CD4-positive, alpha-beta T cell (primary cell): ENCODE measurements at regions not wholly inside any gene's neighbourhood (a gene's known extent, or its start where the extent isn't known, plus 50 kb on each side); places are given as distances from the start of the nearest gene placed in this dataset.

Experiments used
- ATAC-seq: fragments of 200-7000 bp; cut with Tn5 transposase; one replicate; pipeline ENCODE4 v1.10.0; 2022; ENCODE audit warnings: mild to moderate bottlenecking; ENCODE audit not compliant: poor library complexity
- CTCF ChIA-PET: fragments of 350-600 bp; sonication (Branson Sonifier 250); formaldehyde crosslinking; loops from one replicate; lab custom pipeline; 2021; ENCODE audit warnings: antibody characterized with exemption, inconsistent platforms; lab: Charles Lee
- POLR2A ChIA-PET: fragments of 350-600 bp; sonication (Branson Sonifier 250); formaldehyde crosslinking; loops from one replicate; lab custom pipeline; 2021; ENCODE audit warnings: antibody characterized with exemption, inconsistent platforms; lab: Charles Lee
- DNase-seq, 14 experiments: peaks; one replicate each; pipeline ENCODE4 v3.0.0-alpha.2; 2013 to 2020; ENCODE audit warnings: mixed read lengths in 2 of 14
- H3K27ac ChIP-seq, 2 donors: one replicate each; pipeline versions ENCODE4 v1.5.1 to v1.7.0; 2013; ENCODE audit warnings: low read length in 2 of 2, low read depth in 1 of 2, mild to moderate bottlenecking in 1 of 2
- H3K27me3 ChIP-seq, 2 experiments: 1 replicate in 1 of 2; 2 replicates in 1 of 2; pipeline versions ENCODE4 v1.6.1 to v1.7.0; 2013; ENCODE audit warnings: low read length in 2 of 2, control low read depth in 1 of 2, mild to moderate bottlenecking in 1 of 2, moderate library complexity in 1 of 2; ENCODE audit not compliant: insufficient read depth in 2 of 2, control insufficient read depth in 1 of 2
- H3K36me3 ChIP-seq: one replicate; pipeline ENCODE4 v1.6.1; 2013; ENCODE audit warnings: low read length, control low read depth; ENCODE audit not compliant: insufficient read depth
- H3K4me1 ChIP-seq: one replicate; pipeline ENCODE4 v1.6.1; 2013; ENCODE audit warnings: low read length, control low read depth; ENCODE audit not compliant: insufficient read depth
- H3K4me3 ChIP-seq: one replicate; pipeline ENCODE4 v1.5.1; 2013; ENCODE audit warnings: mild to moderate bottlenecking, low read length, moderate library complexity
- H3K9me3 ChIP-seq, 2 experiments: 1 replicate in 1 of 2; 2 replicates in 1 of 2; pipeline versions ENCODE4 v1.6.1 to v1.7.0; 2013; ENCODE audit warnings: low read length in 2 of 2, mild to moderate bottlenecking in 2 of 2, control low read depth in 1 of 2, moderate library complexity in 1 of 2; ENCODE audit not compliant: control insufficient read depth in 1 of 2, insufficient read depth in 1 of 2
- H3K27ac Mint-ChIP-seq: one replicate; pipeline ENCODE4 v1.8.0; 2020; ENCODE audit warnings: mixed read lengths
- H3K27me3 Mint-ChIP-seq: one replicate; pipeline ENCODE4 v1.8.0; 2021; ENCODE audit warnings: mixed read lengths
- H3K36me3 Mint-ChIP-seq: one replicate; pipeline ENCODE4 v1.8.0; 2021; ENCODE audit warnings: low read depth, mixed read lengths
- H3K4me1 Mint-ChIP-seq: one replicate; pipeline ENCODE4 v1.8.0; 2021; ENCODE audit warnings: low read depth, mixed read lengths
- H3K4me3 Mint-ChIP-seq: one replicate; pipeline ENCODE4 v1.8.0; 2020; ENCODE audit warnings: mild to moderate bottlenecking, mixed read lengths
- H3K9me3 Mint-ChIP-seq: one replicate; pipeline ENCODE4 v1.8.0; 2020; ENCODE audit warnings: mixed read lengths
- intact Hi-C, 2 experiments: fragments of 100-400 bp; cut with DNase I in 1 of 2; cut with micrococcal nuclease in 1 of 2; formaldehyde crosslinking; loops; one replicate each; pipeline versions ENCODE4 v1.15.1 to v1.9.0; 2023 to 2025; cut with DNase I, micrococcal nuclease
- TF ChIP-seq, protein P1 (sequence below): fragments of 200-600 bp; IDR thresholded peaks from one replicate; pipeline ENCODE4 v1.8.0; 2022; ENCODE audit warnings: antibody characterized with exemption, mild to moderate bottlenecking

DNA sequence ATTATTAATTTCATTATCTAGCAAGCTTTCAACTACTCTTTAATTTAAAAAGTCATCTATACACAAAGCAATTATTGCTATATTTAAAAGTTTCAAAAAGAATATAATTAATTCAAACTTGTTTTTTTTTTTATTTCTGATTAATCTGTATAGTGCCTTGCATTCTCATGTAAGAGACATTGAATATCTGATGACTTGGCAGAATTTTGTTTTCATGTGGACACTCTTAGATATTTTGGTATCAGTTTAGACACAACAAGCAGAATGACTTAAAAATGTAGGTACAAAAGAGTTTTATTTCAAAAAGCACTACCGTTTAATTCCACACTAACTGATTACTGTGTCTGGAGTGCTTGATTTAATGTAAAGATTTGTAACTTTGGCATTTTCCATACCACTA is 1129.6 kb downstream of the PDHA2 start:
- DNase-seq = no peak
- ATAC-seq = no peak
- no peaks in the 10 kb centered on the region for H3K4me1 ChIP-seq
- TF ChIP-seq, protein P1, sequence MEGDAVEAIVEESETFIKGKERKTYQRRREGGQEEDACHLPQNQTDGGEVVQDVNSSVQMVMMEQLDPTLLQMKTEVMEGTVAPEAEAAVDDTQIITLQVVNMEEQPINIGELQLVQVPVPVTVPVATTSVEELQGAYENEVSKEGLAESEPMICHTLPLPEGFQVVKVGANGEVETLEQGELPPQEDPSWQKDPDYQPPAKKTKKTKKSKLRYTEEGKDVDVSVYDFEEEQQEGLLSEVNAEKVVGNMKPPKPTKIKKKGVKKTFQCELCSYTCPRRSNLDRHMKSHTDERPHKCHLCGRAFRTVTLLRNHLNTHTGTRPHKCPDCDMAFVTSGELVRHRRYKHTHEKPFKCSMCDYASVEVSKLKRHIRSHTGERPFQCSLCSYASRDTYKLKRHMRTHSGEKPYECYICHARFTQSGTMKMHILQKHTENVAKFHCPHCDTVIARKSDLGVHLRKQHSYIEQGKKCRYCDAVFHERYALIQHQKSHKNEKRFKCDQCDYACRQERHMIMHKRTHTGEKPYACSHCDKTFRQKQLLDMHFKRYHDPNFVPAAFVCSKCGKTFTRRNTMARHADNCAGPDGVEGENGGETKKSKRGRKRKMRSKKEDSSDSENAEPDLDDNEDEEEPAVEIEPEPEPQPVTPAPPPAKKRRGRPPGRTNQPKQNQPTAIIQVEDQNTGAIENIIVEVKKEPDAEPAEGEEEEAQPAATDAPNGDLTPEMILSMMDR = no peak
- no peaks in the 10 kb centered on the region for H3K27me3 ChIP-seq
- POLR2A ChIA-PET = no interaction called here
- Mint-ChIP-seq H3K4me1 (no peaks in the 10 kb centered on the region), H3K27ac (no peak overlapping the region), H3K27me3 (no peaks in the 10 kb centered on the region), H3K4me3 (no peak overlapping the region), H3K9me3 (peaks cover 7% of the 10 kb centered on the region), H3K36me3 (no peaks in the 10 kb centered on the region)
- CTCF ChIA-PET = no interaction called here
- H3K27ac ChIP-seq = no peak overlapping the region
- intact Hi-C loops = no loop called here
- no peak overlapping the region for H3K4me3 ChIP-seq
- H3K9me3 ChIP-seq = peaks cover 0 to 4% of the 10 kb centered on the region in 2 experiments
- H3K36me3 ChIP-seq = no peaks in the 10 kb centered on the region

GRCh38 chr4:96972920-96973319 is 1133.0 kb downstream of the PDHA2 start:
- no peak for DNase-seq
- H3K4me3 Mint-ChIP-seq = no peak overlapping the region
- Histone ChIP-seq H3K27ac (no peak overlapping the region), H3K9me3 (peaks cover 0 to 9% of the 10 kb centered on the region in 2 experiments), H3K4me1 (no peaks in the 10 kb centered on the region), H3K36me3 (no peaks in the 10 kb centered on the region), H3K4me3 (no peak overlapping the region), H3K27me3 (no peaks in the 10 kb centered on the region)
- TF ChIP-seq, protein P1 = no peak
- no peaks in the 10 kb centered on the region for H3K27me3 Mint-ChIP-seq
- CTCF ChIA-PET = no interaction called here
- no peak overlapping the region for H3K27ac Mint-ChIP-seq
- intact Hi-C loops = no loop called here
- peaks cover 7% of the 10 kb centered on the region for H3K9me3 Mint-ChIP-seq
- POLR2A ChIA-PET = no interaction called here
- no peaks in the 10 kb centered on the region for H3K4me1 Mint-ChIP-seq
- no peaks in the 10 kb centered on the region for H3K36me3 Mint-ChIP-seq
- ATAC-seq = no peak

- DNase-seq (no peak), ATAC-seq (no peak)
- no peaks in the 10 kb centered on the region for H3K36me3 Mint-ChIP-seq
- intact Hi-C loops = no loop called here
- Histone ChIP-seq H3K27me3 (no peaks in the 10 kb centered on the region), H3K27ac (no peak overlapping the region), H3K4me1 (no peaks in the 10 kb centered on the region), H3K9me3 (peaks cover 0 to 9% of the 10 kb centered on the region in 2 experiments), H3K36me3 (no peaks in the 10 kb centered on the region), H3K4me3 (no peak overlapping the region)
- H3K9me3 Mint-ChIP-seq = peaks cover 3% of the 10 kb centered on the region
- POLR2A ChIA-PET = no interaction called here
- no peak overlapping the region for H3K4me3 Mint-ChIP-seq
- no peaks in the 10 kb centered on the region for H3K27me3 Mint-ChIP-seq
- H3K4me1 Mint-ChIP-seq = no peaks in the 10 kb centered on the region
- H3K27ac Mint-ChIP-seq = no peak overlapping the region
- TF ChIP-seq, protein P1 = no peak
- CTCF ChIA-PET = no interaction called here
These were observed 1134.4 kb downstream of the PDHA2 start for GRCh38 chr4:96974295-96974694.
